ENCODE measurements at regions not wholly inside any gene's neighbourhood (a gene's known extent, or its start where the extent isn't known, plus 50 kb on each side); places are given as distances from the start of the nearest gene placed in this dataset.
"Not testable (repeated sequence)": the region's sequence is repeated elsewhere in the genome, so short reads cannot be mapped to it uniquely, and the experiment has no call there.

DNA sequence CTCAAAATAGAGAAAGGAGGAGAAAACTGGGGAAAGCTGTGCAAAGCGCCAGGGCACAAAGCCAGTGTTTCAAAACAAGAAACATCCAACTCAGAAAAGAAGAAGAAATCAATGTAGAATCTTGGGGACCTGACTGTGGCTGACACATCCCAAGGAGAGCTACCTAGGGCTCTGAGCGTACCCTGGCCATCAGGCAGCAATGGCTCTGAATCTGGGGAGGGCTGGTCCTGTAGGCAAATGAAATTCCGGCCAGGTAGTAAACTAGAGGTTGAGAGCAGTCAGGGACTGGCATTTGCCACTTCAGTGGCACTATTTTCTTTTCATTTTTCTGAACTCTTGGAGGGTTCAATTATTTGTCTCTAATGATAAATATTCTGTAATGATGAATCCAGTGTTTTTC lies 525.8 kb downstream of the STK39 start:
- peaks cover 0 to 5% of the 10 kb centered on the region in 2 donors for H3K27me3 Mint-ChIP-seq (ENCODE audit: low read depth in 2 of 2)
- TF ChIP-seq, protein P1, sequence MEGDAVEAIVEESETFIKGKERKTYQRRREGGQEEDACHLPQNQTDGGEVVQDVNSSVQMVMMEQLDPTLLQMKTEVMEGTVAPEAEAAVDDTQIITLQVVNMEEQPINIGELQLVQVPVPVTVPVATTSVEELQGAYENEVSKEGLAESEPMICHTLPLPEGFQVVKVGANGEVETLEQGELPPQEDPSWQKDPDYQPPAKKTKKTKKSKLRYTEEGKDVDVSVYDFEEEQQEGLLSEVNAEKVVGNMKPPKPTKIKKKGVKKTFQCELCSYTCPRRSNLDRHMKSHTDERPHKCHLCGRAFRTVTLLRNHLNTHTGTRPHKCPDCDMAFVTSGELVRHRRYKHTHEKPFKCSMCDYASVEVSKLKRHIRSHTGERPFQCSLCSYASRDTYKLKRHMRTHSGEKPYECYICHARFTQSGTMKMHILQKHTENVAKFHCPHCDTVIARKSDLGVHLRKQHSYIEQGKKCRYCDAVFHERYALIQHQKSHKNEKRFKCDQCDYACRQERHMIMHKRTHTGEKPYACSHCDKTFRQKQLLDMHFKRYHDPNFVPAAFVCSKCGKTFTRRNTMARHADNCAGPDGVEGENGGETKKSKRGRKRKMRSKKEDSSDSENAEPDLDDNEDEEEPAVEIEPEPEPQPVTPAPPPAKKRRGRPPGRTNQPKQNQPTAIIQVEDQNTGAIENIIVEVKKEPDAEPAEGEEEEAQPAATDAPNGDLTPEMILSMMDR (IDR thresholded peaks at IDR 0.05) = no peak
- no peaks in the 10 kb centered on the region for H3K36me3 Mint-ChIP-seq
- Histone ChIP-seq H3K4me3 (ENCODE audit: low read length) (no peak overlapping the region), H3K27me3 (ENCODE audit: control insufficient read depth, insufficient read depth, low read length) (no peaks in the 10 kb centered on the region), H3K27ac (ENCODE audit: low read length) (no peak overlapping the region), H3K9me3 (ENCODE audit: control insufficient read depth, insufficient read depth, low read length) (no peaks in the 10 kb centered on the region), H3K36me3 (ENCODE audit: control insufficient read depth, insufficient read depth, low read length) (no peaks in the 10 kb centered on the region), H3K4me1 (ENCODE audit: control insufficient read depth, insufficient read depth, low read length) (no peaks in the 10 kb centered on the region)
- WGBS (ENCODE audit: insufficient coverage) = 73% methylated on average over 3 of the region's 3 CpGs
- intact Hi-C loops (cut with micrococcal nuclease) = no loop called here
- ATAC-seq (no peak), DNase-seq (no peak)
- H3K9me3 Mint-ChIP-seq = no peaks in the 10 kb centered on the region
- no peaks in the 10 kb centered on the region for H3K4me1 Mint-ChIP-seq
- no peak overlapping the region for H3K4me3 Mint-ChIP-seq
- H3K27ac Mint-ChIP-seq = no peak overlapping the region

- H3K27me3 ChIP-seq (ENCODE audit: control insufficient read depth, insufficient read depth, low read length) = no peaks in the 10 kb centered on the region
- intact Hi-C loops (cut with micrococcal nuclease) = no loop called here
- Mint-ChIP-seq H3K9me3 (no peaks in the 10 kb centered on the region), H3K27me3 (ENCODE audit: low read depth in 2 of 2) (peaks cover 0 to 15% of the 10 kb centered on the region in 2 donors), H3K36me3 (no peaks in the 10 kb centered on the region), H3K27ac (no peak overlapping the region), H3K4me1 (no peaks in the 10 kb centered on the region), H3K4me3 (no peak overlapping the region)
- DNase-seq (no peak), ATAC-seq (no peak)
- TF ChIP-seq, protein P1 (IDR thresholded peaks at IDR 0.05) = no peak
- H3K36me3 ChIP-seq (ENCODE audit: control insufficient read depth, insufficient read depth, low read length) = no peaks in the 10 kb centered on the region
- no peak overlapping the region for H3K4me3 ChIP-seq (ENCODE audit: low read length)
- H3K27ac ChIP-seq (ENCODE audit: low read length) = no peak overlapping the region
- H3K9me3 ChIP-seq (ENCODE audit: control insufficient read depth, insufficient read depth, low read length) = no peaks in the 10 kb centered on the region
- 63% methylated on average over 4 of the region's 4 CpGs for WGBS (ENCODE audit: insufficient coverage)
- no peaks in the 10 kb centered on the region for H3K4me1 ChIP-seq (ENCODE audit: control insufficient read depth, insufficient read depth, low read length)
These were observed 528.0 kb downstream of the STK39 start for GRCh38 chr2:167719410-167719809.

DNA sequence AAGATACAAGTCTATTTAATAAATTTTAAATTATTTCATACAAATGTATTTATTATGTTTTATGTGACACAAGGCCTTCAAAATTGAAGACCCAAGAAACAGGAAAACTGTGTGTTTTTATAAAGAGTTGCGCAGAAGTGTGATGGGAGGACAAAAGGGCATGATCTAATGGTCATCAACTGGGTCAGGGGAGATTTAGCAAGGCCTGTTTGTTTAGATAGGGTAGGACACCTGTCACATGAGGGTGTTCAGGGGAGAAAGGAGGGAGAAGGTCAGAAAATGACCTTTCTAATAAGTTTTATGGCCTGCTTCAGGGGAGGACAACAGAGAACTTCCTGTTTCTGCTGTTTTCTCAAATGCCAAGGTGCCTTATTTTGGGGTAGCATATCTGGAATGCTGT lies 528.8 kb downstream of the STK39 start:
- Mint-ChIP-seq H3K36me3 (no peaks in the 10 kb centered on the region), H3K4me1 (no peaks in the 10 kb centered on the region), H3K27me3 (ENCODE audit: low read depth in 2 of 2) (peaks cover 0 to 15% of the 10 kb centered on the region in 2 donors), H3K27ac (no peak overlapping the region), H3K9me3 (no peaks in the 10 kb centered on the region), H3K4me3 (no peak overlapping the region)
- H3K4me3 ChIP-seq (ENCODE audit: low read length) = no peak overlapping the region
- intact Hi-C loops (cut with micrococcal nuclease) = no loop called here
- H3K4me1 ChIP-seq (ENCODE audit: control insufficient read depth, insufficient read depth, low read length) = no peaks in the 10 kb centered on the region
- TF ChIP-seq, protein P1 (IDR thresholded peaks at IDR 0.05) = no peak
- WGBS (ENCODE audit: insufficient coverage) = 87% methylated on average over 1 of the region's 1 CpG
- no peak overlapping the region for H3K27ac ChIP-seq (ENCODE audit: low read length)
- H3K36me3 ChIP-seq (ENCODE audit: control insufficient read depth, insufficient read depth, low read length) = no peaks in the 10 kb centered on the region
- no peaks in the 10 kb centered on the region for H3K9me3 ChIP-seq (ENCODE audit: control insufficient read depth, insufficient read depth, low read length)
- DNase-seq (no peak), ATAC-seq (no peak)
- H3K27me3 ChIP-seq (ENCODE audit: control insufficient read depth, insufficient read depth, low read length) = no peaks in the 10 kb centered on the region

DNA sequence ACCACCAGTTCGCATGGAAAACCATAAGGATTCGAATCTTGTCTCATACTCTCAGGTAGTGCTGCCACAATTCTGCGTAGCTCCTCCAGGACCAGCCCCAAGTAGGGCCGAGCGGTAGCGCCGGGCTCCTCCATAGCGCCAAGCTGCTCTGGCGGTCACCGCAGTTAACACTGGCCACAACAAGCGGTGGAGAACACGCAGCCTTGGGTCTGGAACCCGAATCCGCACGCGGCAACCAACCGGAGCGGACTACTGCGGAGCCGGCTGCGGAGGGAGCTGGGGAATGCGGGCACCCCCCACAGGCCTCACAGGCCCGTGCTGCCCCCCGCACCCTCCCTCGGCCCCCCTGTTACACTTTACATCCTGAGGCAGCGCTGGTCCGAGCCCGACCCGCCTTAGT lies 531.5 kb downstream of the STK39 start:
- TF ChIP-seq, protein P1 (IDR thresholded peaks at IDR 0.05) = no peak
- 85% methylated on average over 29 of the region's 29 CpGs for WGBS (ENCODE audit: insufficient coverage)
- ATAC-seq (no peak), DNase-seq (no peak)
- H3K4me1 ChIP-seq (ENCODE audit: control insufficient read depth, insufficient read depth, low read length) = no peaks in the 10 kb centered on the region
- H3K27ac Mint-ChIP-seq = no peak overlapping the region
- H3K27me3 ChIP-seq (ENCODE audit: control insufficient read depth, insufficient read depth, low read length) = no peaks in the 10 kb centered on the region
- H3K36me3 ChIP-seq (ENCODE audit: control insufficient read depth, insufficient read depth, low read length) = no peaks in the 10 kb centered on the region
- H3K9me3 Mint-ChIP-seq = no peaks in the 10 kb centered on the region
- no peaks in the 10 kb centered on the region for H3K36me3 Mint-ChIP-seq
- H3K4me3 ChIP-seq (ENCODE audit: low read length) = no peak overlapping the region
- H3K9me3 ChIP-seq (ENCODE audit: control insufficient read depth, insufficient read depth, low read length) = no peaks in the 10 kb centered on the region
- H3K27ac ChIP-seq (ENCODE audit: low read length) = no peak overlapping the region
- no peak overlapping the region for H3K4me3 Mint-ChIP-seq
- peaks cover 0 to 15% of the 10 kb centered on the region in 2 donors for H3K27me3 Mint-ChIP-seq (ENCODE audit: low read depth in 2 of 2)
- intact Hi-C loops (cut with micrococcal nuclease) = no loop called here
- no peaks in the 10 kb centered on the region for H3K4me1 Mint-ChIP-seq

- H3K27me3 Mint-ChIP-seq (ENCODE audit: low read depth in 2 of 2) = peaks cover 0 to 15% of the 10 kb centered on the region in 2 donors
- WGBS (ENCODE audit: insufficient coverage) = 85% methylated on average over 4 of the region's 4 CpGs
These were observed 531.9 kb downstream of the STK39 start for GRCh38 chr2:167715498-167715897.

More at GRCh38 chr2:167715498-167715897, 531.9 kb downstream of the STK39 start:
- H3K27ac Mint-ChIP-seq; H3K9me3 ChIP-seq (ENCODE audit: control insufficient read depth, insufficient read depth, low read length); H3K4me1 ChIP-seq (ENCODE audit: control insufficient read depth, insufficient read depth, low read length); H3K4me1 Mint-ChIP-seq; H3K4me3 ChIP-seq (ENCODE audit: low read length); DNase-seq; H3K9me3 Mint-ChIP-seq; ATAC-seq; intact Hi-C loops (cut with micrococcal nuclease); H3K27me3 ChIP-seq (ENCODE audit: control insufficient read depth, insufficient read depth, low read length); H3K27ac ChIP-seq (ENCODE audit: low read length); H3K36me3 ChIP-seq (ENCODE audit: control insufficient read depth, insufficient read depth, low read length); H3K4me3 Mint-ChIP-seq; H3K36me3 Mint-ChIP-seq: not testable (repeated sequence)
